Dedifferentiated amniotic fluid mesenchymal stem cell (primary cell): ENCODE measurements at regions not wholly inside any gene's neighbourhood (a gene's known extent, or its start where the extent isn't known, plus 50 kb on each side); places are given as distances from the start of the nearest gene placed in this dataset.
A peak's percentile ranks its signal among the peaks of the same experiment; 100 is the strongest.
"Not testable (repeated sequence)": the region's sequence is repeated elsewhere in the genome, so short reads cannot be mapped to it uniquely, and the experiment has no call there.

ENCODE experiments used
- DNase-seq: peaks from one replicate; pipeline ENCODE4 v3.0.0-alpha.2; 2016; ENCODE audit errors: extremely low spot score

DNA sequence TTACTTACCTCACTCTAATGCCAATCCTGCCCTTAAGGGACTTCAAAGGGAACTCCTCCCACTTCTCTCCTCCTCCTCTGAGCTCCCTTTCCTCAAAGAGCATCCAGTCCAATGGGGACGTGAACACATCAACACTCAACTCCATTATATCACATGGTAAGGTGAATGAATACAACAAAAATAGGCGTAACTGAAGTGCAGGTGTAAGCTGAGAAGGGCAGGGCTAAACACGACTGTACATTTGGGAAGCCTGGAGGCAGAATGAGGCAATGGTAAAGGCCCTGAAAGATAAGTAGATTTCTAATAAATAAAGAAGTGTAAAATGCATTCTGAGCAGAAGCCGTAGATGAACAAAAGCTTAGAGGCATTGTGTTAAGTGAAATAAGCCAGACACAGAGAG is 226.1 kb upstream of the TRIB2 start:
- DNase-seq = no peak

DNA sequence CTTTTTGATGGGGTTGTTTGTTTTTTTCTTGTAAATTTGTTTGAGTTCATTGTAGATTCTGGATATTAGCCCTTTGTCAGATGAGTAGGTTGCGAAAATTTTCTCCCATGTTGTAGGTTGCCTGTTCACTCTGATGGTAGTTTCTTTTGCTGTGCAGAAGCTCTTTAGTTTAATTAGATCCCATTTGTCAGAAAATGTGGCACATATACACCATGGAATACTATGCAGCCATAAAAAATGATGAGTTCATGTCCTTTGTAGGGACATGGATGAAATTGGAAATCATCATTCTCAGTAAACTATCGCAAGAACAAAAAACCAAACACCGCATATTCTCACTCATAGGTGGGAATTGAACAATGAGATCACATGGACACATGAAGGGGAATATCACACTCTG is 224.4 kb upstream of the TRIB2 start:
- not testable (repeated sequence) for DNase-seq

GRCh38 chr2:12493031-12493513 is 223.7 kb upstream of the TRIB2 start:
- no peak for DNase-seq

DNA sequence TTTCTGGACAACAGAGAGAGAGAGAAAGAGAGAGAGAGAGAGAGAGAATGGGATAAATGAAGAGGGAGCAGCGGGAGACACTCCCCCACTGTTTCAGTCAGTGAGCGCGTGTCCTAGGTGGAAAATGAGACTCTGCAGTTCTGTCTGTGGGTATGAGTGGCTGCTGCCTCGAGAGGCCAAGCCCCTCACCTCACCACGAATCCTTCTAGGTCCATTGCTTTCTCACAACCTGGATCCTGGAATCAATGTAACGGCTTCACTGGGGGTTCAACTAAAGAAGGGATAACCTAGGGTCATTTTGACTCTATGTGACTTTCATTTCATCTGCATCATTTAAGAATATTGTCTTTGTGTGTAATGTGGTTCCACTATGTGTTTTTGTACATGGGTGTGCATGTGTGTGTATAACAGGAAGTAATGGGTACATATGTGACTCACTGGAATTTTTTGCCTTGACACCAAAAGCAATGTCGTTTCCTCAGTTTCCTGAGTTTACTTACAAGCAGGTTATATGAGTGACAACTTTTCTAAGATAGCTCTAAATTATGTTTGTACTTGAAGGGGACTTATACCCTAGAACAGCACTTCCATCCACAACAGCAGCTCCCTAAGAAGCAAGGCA is 221.4 kb upstream of the TRIB2 start:
- DNase-seq = no peak

DNA sequence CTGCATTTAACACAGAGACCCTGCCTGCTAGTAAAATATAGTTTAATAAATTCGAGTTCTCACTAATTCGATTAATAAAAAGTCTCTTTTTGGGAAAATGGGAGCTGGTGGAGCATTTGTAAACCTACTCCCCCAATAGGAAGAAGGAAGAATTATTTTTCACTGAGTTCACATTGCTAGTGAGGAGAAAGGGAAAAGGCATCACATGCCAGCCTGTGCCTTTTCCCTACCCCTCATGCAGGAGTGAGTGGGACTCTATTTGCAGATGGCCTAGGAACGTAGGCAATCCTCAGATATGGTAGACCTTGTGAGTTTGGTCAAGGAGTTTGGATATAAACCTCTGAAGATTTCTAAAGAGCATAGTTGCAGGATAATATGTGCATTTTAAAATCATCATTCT is 218.4 kb upstream of the TRIB2 start:
- no peak for DNase-seq

DNA sequence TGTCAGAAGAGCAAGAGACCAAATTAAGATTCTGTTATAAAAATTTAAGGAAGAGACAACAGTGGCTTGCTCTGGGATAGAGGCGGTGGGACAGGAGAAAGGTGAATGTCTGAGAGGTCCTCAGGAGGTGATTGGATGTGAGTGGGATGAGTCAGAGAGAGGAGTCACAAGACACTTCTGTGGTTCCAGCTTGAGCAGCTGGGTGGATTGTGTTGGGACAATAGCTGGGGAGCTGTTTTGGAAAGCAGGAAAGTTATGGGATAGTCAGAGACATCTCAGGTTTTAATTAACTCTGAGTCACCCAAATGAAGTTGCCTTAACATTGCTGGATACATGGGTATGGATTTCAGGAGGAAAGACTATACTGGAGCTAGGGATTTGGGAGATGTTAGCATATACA is 218.0 kb upstream of the TRIB2 start:
- no peak for DNase-seq

- DNase-seq = no peak
Observed at GRCh38 chr2:12500899-12501298, 215.8 kb upstream of the TRIB2 start.

DNA sequence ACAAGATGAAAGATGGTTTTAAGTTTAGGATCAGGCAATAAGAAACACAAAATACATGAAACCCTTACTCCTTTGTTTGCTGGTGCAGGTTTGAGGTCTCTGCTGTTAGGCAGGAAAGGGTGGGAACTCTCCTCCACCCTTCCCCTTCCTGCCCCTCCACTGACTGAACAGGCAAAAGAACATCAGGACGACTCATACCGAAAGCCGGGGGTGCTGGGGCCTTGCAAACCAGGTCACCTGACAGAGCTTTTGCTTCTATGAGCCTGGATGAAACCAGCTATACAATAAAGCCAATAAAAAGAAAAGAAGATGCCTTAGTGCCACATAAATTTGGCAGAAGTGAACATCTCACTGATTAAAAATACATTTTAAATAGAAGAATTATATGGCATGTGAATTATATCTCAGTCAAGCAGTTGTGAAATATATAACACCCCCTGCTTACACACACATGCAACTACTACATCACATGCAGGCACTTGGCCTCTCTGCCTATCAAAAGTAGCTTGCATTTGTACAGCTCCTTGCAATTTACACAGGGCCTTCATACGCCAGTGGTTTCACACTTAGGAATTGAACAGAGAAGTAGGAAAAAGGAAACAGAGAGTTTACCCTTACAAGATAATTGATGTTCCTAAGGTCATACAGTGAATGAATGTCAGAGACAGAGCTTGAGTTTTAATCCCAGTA is 215.1 kb upstream of the TRIB2 start:
- no peak for DNase-seq

GRCh38 chr2:12502759-12503158 is 214.0 kb upstream of the TRIB2 start:
- peak; percentile 37 for DNase-seq

GRCh38 chr2:12504443-12504842 is 212.3 kb upstream of the TRIB2 start:
- DNase-seq = no peak

DNA sequence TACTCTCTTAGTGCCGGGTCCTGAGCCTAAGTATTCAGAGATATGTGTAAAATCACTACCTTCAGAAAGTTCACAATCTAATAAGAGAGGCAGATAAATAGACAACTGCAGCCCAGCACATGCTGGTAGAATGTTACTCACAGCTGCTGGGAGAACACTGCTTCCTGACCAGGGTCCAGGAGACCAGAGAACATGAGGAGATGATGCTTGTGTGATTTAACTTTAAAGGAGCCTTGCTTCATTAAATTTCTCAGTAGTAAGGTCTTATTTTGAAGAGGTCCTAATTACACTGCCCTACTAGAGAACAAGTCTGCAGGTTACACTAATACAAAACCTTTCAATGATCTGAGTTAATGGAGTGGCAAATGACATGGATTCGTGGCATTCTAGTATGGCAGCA is 209.9 kb upstream of the TRIB2 start:
- DNase-seq = no peak

GRCh38 chr2:12507295-12507694 is 209.4 kb upstream of the TRIB2 start:
- peak; percentile 49 for DNase-seq

DNA sequence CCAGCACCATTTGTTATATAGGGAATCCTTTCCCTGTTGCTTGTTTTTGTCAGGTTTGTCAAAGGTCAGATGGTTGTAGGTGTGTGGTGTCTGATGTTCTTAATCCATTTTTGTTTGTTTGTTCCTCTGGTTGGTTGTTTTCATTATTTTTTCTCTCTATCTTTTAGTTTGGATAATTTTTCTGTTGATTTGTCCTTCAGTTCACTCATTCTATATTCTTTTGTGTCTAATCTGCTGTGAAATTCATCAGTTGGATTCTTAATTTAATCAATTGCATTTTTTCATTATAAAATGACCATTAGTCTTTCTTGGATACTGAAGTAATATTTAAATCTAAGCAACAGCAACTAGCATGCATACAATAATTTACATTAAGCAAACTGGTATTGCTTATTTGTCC is 206.7 kb upstream of the TRIB2 start:
- no peak for DNase-seq

DNA sequence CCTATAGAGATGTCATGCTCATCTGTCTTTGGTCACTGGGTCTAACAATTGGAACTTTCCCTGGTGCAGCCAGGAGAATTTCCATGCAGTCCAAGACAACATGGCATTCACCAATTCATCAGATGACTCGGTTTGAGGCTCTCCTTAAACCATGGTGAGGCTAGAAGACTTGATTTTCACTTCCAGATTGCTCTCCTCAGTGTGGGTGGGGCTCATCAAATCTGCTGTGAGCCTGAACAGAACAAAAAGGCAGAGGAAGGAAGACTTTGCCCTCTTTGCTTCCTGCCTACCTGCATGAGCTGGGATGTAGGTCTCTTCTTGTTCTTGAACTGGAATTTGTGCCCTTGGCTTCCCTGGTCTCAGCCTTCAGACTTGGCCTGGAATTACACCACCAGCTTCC is 203.4 kb upstream of the TRIB2 start:
- no peak for DNase-seq

DNA sequence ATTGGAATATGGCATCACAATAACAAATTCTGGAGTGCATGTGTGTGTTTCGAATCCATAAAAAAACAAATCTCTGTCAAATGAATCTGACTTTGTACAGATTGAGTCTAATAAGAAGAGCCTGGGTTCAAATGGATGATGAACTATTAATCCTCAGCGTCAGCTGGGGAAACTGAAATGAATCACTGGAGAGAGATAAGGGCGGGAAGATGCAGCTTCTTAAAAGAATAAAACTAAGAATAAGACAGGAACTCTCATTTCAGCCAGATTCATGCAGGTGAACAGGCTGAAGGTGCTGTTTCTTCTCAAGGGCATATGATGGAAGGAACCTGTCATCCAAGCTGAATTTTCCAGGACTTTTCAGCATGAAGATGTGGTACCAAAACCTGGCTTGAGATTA is 202.6 kb upstream of the TRIB2 start:
- DNase-seq = no peak

DNA sequence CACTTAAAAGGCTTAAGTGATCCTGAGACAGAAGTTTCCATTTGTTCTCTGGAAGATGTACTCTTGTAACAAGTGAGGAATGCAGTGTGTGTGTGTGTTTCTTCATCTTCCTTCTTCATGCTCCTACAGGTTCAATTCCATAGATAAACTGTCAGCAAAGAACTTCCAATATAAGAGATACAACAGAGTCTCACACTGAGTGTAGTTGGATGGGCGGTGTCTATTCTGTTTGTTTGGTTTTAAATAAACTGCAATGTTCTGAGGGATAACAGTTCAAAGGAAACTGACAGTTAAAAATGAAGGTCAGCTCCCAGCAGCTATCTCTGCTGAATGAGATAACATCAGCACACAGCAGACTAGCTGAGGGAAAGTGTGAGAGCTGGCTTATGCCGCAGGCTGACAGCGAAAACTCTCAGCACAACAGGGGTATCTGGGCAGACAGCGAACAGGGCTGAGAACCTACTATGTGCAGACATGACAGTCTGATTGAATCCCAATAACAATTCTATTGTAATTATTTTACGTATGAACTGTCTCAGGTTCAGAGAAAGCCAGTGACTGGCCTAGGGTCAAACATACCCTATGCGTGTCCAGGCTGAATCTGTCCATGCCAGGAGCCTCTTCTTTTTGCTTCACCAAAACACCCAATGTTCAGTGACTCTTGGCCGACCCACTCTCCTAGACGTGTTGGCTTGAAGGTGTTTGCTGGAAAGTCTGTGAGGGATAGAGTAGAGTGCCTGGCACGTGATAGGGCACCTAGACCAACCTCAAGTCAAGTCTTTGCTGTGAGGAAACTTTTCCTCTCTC is 201.9 kb upstream of the TRIB2 start:
- DNase-seq = no peak

GRCh38 chr2:12515871-12516270 is 200.9 kb upstream of the TRIB2 start:
- DNase-seq = no peak

DNA sequence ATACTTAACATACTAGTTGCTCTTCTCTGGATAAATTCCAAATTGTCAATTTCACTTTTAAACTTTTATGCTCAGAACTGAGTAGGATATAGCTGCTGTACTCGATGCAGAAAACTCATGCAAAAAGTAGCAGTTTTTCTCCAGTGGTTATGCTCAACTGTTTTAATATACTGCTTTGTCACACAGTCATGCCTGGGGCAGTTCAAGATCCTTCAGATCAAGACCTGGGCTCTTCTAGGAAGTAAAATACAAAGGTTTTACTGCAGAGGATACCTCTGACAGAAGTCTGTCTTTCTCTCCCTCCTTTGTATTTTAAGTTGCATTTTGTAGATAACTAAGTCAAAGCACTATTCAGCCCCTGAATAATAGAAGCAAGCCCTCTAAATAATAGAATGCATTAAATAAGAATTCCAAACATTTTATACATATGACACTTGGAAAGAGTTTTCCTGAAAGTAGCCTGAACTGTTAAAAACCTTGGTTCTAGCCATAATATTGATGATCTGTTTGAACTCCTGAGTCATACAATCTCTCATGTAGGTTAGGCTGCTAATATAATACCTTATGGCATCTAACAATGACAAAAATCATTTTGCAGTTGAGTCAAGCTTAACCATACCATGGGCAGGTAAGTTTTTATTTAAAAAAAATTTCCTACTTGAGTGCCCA is 183.3 kb upstream of the TRIB2 start:
- no peak for DNase-seq

DNA sequence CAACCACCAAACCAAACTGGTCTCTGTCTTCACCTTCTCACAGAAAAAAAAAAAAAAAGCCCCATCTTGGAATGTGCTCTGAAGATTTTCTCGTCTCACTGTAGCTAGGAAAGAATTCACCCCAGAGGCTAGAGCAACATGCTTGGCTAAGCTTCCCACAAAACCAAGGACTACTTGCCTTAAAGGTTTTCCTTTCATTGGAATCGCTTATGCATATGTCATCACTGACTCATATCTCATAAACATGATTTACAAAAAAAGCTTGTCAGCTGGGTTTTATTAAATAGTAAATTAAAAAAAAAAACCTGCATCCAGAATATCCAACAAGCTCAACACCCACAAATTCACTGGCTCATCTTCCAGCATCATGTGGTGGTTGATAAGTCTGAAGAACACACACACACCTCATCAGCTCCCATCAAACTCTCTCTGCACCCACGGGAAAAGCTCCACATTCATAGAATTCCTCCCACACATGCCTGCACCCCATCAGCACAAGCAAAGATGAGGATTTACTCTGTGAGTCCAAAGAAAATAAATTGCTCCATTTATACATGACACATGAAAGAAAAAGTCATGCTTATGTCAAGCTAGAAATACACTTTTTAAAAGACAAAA is 182.0 kb upstream of the TRIB2 start:
- DNase-seq = peak; percentile 94

DNA sequence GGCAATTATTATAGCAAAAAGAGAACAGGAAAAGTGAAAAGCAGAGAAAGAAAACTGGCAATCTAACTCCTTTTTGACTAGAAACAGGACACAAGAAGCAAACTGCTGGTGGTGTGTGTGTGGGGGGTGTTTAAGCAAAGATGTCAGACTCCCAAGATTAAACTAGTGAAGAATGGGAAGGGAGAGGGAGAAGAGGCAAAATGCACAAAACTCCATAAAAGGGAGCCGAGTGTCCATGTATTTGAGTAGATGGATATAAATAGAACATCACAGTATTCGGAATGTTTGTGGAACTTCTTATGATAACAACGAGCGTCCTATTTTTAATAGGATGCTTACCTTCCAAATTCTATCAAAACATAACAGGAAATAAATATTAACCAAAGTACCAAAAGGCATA is 179.8 kb upstream of the TRIB2 start:
- DNase-seq = no peak

DNA sequence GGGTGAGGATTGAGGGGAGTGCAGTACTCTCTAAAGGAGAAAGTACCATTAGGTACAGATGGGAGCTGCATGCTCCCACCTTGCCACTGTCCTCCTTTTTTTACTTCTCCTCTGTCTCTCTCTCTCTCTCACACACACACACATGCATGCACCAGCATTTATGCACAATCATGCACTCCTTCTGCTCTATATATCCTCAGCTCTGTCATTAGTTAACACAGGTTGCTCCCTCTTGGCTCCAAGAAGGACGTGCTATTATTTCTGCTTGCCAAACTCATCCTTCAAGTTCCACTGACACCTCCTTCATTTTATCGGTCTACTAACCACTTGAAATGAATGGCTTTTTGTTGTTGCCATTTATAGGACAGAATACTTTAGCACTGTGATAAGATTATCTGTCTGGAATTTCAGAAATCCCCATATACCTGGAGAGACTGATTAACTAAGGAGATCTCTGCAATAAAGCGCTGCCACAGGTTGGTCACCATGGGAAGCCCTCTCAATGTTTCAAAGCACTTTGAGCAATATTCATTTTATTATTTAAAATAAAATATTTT is 178.5 kb upstream of the TRIB2 start:
- no peak for DNase-seq

GRCh38 chr2:12539336-12539735 is 177.4 kb upstream of the TRIB2 start:
- DNase-seq = no peak
